A673 (cell line): ENCODE measurements at regions not wholly inside any gene's neighbourhood (a gene's known extent, or its start where the extent isn't known, plus 50 kb on each side); places are given as distances from the start of the nearest gene placed in this dataset.

Experiments used
- BruUV-seq: library from RNA; stranded (reverse); fragments of 400-500 nt; replicated peaks from 2 replicates; lab custom pipeline; 2021; lab: Mats Ljungman, UMichigan
- CTCF ChIA-PET: fragments of 300-600 bp; sonication (Branson Sonifier 250); formaldehyde crosslinking; loops from one replicate; lab custom pipeline; 2022; ENCODE audit warnings: antibody characterized with exemption; lab: Charles Lee
- POLR2A ChIA-PET: fragments of 300-600 bp; sonication (Branson Sonifier 250); formaldehyde crosslinking; loops from one replicate; lab custom pipeline; 2022; ENCODE audit warnings: antibody characterized with exemption; ENCODE audit not compliant: low non-redundant PET; lab: Charles Lee
- DNase-seq: peaks from one replicate; pipeline ENCODE4 v3.0.0-alpha.2; 2015; ENCODE audit warnings: low spot score
- H3K27ac ChIP-seq: fragments of 200-600 bp; sonication (generic); 2 replicates; pipeline ENCODE4 v1.5.1; 2016; ENCODE audit warnings: mixed run types, low read depth, mild to moderate bottlenecking, mixed read lengths, antibody characterized with exemption, low read length; ENCODE audit not compliant: poor library complexity, severe bottlenecking
- H3K27me3 ChIP-seq: fragments of 200-600 bp; sonication (generic); replicated peaks from 2 replicates; pipeline ENCODE4 v1.6.1; 2017; ENCODE audit warnings: mixed run types, low read depth, mild to moderate bottlenecking, mixed read lengths, antibody characterized with exemption, low read length; ENCODE audit not compliant: insufficient read depth, poor library complexity
- H3K36me3 ChIP-seq: fragments of 200-600 bp; sonication (generic); 2 replicates; pipeline ENCODE4 v1.6.1; 2016; ENCODE audit warnings: mixed run types, mild to moderate bottlenecking, mixed read lengths, antibody characterized with exemption, low read length; ENCODE audit not compliant: insufficient read depth, poor library complexity, severe bottlenecking
- H3K4me1 ChIP-seq: fragments of 200-600 bp; sonication (generic); 2 replicates; pipeline ENCODE4 v1.6.1; 2017; ENCODE audit warnings: mixed run types, mild to moderate bottlenecking, mixed read lengths, antibody characterized with exemption, low read length; ENCODE audit not compliant: insufficient read depth, poor library complexity, severe bottlenecking
- H3K4me3 ChIP-seq: fragments of 200-600 bp; sonication (generic); 2 replicates; pipeline ENCODE4 v1.5.1; 2016; ENCODE audit warnings: low read depth, mixed run types, mild to moderate bottlenecking, mixed read lengths, low read length; ENCODE audit not compliant: poor library complexity, severe bottlenecking
- H3K9me3 ChIP-seq: fragments of 200-600 bp; sonication (generic); 2 replicates; pipeline ENCODE4 v1.6.1; 2016; ENCODE audit warnings: mixed run types, low read depth, mild to moderate bottlenecking, mixed read lengths, antibody characterized with exemption, low read length; ENCODE audit not compliant: poor library complexity, severe bottlenecking
- CTCF ChIP-seq: fragments of 300-800, 200-600 bp; sonication (generic); conservative IDR thresholded peaks from 2 replicates; pipeline ENCODE4 v1.5.1; 2017; ENCODE audit warnings: low read depth, mild to moderate bottlenecking, antibody characterized with exemption, low read length, moderate library complexity, mixed read lengths
- EZH2 ChIP-seq: fragments of 200-600 bp; sonication (generic); IDR thresholded peaks from 2 replicates; pipeline ENCODE4 v1.6.1; 2017; ENCODE audit warnings: borderline replicate concordance, low read depth, mild to moderate bottlenecking, mixed read lengths, antibody characterized with exemption, low read length; ENCODE audit not compliant: poor library complexity, severe bottlenecking
- intact Hi-C: fragments of 100-400 bp; cut with micrococcal nuclease; formaldehyde crosslinking; loops from one replicate; pipeline ENCODE4 v1.10.0; 2022; ENCODE audit not compliant: unreplicated experiment

- no TSS peak for BruUV-seq
- Histone ChIP-seq H3K9me3 (no peaks in the 10 kb centered on the region), H3K36me3 (no peaks in the 10 kb centered on the region), H3K27ac (no peak overlapping the region), H3K4me3 (no peak overlapping the region), H3K4me1 (no peaks in the 10 kb centered on the region), H3K27me3 (peaks cover 2% of the 10 kb centered on the region)
- ChIA-PET POLR2A (no interaction called here), CTCF (no interaction called here)
- no peak for DNase-seq
- intact Hi-C loops, result no loop called here
- TF ChIP-seq EZH2 (no peak), CTCF (no peak)
Measured at GRCh38 chr9:113674436-113674835, 201.7 kb upstream of the ZNF618 start.

GRCh38 chr9:113675475-113675941 lies 200.6 kb upstream of the ZNF618 start:
- BruUV-seq, result no TSS peak
- peaks cover 2% of the 10 kb centered on the region for H3K27me3 ChIP-seq
- H3K4me3 ChIP-seq, result no peak overlapping the region
- no peaks in the 10 kb centered on the region for H3K36me3 ChIP-seq
- intact Hi-C loops, result no loop called here
- no peak for DNase-seq
- no peaks in the 10 kb centered on the region for H3K4me1 ChIP-seq
- H3K9me3 ChIP-seq, result no peaks in the 10 kb centered on the region
- H3K27ac ChIP-seq, result no peak overlapping the region
- CTCF ChIA-PET, result no interaction called here
- no peak for TF ChIP-seq EZH2
- TF ChIP-seq CTCF, result no peak
- POLR2A ChIA-PET, result interaction anchor here (0.5 to 0.6 kb wide), 2 partner anchors 21 to 76 kb away, joined by 3 read pairs; no protein-coding TSS in a partner anchor

GRCh38 chr9:113677057-113677456 lies 199.1 kb upstream of the ZNF618 start:
- H3K27ac ChIP-seq, result no peak overlapping the region
- H3K9me3 ChIP-seq, result no peaks in the 10 kb centered on the region
- no peaks in the 10 kb centered on the region for H3K36me3 ChIP-seq
- peaks cover 2% of the 10 kb centered on the region for H3K27me3 ChIP-seq
- DNase-seq, result no peak
- H3K4me1 ChIP-seq, result no peaks in the 10 kb centered on the region
- no peak overlapping the region for H3K4me3 ChIP-seq
- ChIA-PET CTCF (no interaction called here), POLR2A (no interaction called here)
- no peak for TF ChIP-seq CTCF
- no peak for TF ChIP-seq EZH2
- BruUV-seq, result no TSS peak
- intact Hi-C loops, result no loop called here
